ENCODE measurements at regions not wholly inside any gene's neighbourhood (a gene's known extent, or its start where the extent isn't known, plus 50 kb on each side); places are given as distances from the start of the nearest gene placed in this dataset.

GRCh38 chr4:165757451-165757850 is 115.6 kb upstream of the TLL1 start:
- H3K4me1 Mint-ChIP-seq: peaks cover 38% of the 10 kb centered on the region
- TF ChIP-seq SP1 (CRISPR knock-in tag; conservative IDR thresholded peaks at IDR 0.05) (no peak), PRRX2 (CRISPR knock-in tag; IDR thresholded peaks at IDR 0.05) (no peak), RORB (CRISPR knock-in tag; IDR thresholded peaks at IDR 0.05) (no peak), NFYB (CRISPR knock-in tag; conservative IDR thresholded peaks at IDR 0.05; ENCODE audit: low read depth) (no peak), NR3C1 (CRISPR knock-in tag; conservative IDR thresholded peaks at IDR 0.05; ENCODE audit: low read depth) (no peak), FOXK1 (CRISPR knock-in tag; IDR thresholded peaks at IDR 0.05) (no peak)
- TF ChIP-seq, protein P1, sequence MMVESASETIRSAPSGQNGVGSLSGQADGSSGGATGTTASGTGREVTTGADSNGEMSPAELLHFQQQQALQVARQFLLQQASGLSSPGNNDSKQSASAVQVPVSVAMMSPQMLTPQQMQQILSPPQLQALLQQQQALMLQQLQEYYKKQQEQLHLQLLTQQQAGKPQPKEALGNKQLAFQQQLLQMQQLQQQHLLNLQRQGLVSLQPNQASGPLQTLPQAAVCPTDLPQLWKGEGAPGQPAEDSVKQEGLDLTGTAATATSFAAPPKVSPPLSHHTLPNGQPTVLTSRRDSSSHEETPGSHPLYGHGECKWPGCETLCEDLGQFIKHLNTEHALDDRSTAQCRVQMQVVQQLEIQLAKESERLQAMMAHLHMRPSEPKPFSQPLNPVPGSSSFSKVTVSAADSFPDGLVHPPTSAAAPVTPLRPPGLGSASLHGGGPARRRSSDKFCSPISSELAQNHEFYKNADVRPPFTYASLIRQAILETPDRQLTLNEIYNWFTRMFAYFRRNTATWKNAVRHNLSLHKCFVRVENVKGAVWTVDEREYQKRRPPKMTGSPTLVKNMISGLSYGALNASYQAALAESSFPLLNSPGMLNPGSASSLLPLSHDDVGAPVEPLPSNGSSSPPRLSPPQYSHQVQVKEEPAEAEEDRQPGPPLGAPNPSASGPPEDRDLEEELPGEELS (CRISPR knock-in tag; IDR thresholded peaks at IDR 0.05): peak; percentile 20; the same call in 1 of the 2 replicates
- H3K36me3 Mint-ChIP-seq: no peaks in the 10 kb centered on the region
- ATAC-seq (peak; percentile 57), DNase-seq (ENCODE audit: low spot score) (no peak)
- peak overlapping the region; percentile 73 for H3K27ac Mint-ChIP-seq
- ChIA-PET POLR2A (interaction anchor here (0.8 kb wide), 1 partner anchor 9 kb away, joined by 3 read pairs; no protein-coding TSS in a partner anchor), CTCF (no interaction called here)
- peak overlapping the region; percentile 35; the same call in 1 of the 2 replicates for H3K4me3 Mint-ChIP-seq
- no peaks in the 10 kb centered on the region for H3K9me3 Mint-ChIP-seq
- peaks cover 4% of the 10 kb centered on the region for H3K27me3 Mint-ChIP-seq (ENCODE audit: low read depth)

GRCh38 chr4:165758086-165758485 is 115.0 kb upstream of the TLL1 start:
- H3K27ac Mint-ChIP-seq: no peak overlapping the region
- no peak overlapping the region for H3K4me3 Mint-ChIP-seq
- no peak for DNase-seq (ENCODE audit: low spot score)
- no peak for ATAC-seq
- ChIA-PET CTCF (no interaction called here), POLR2A (interaction anchor here (0.8 kb wide), 1 partner anchor 9 kb away, joined by 3 read pairs; no protein-coding TSS in a partner anchor)
- TF ChIP-seq NFYB (CRISPR knock-in tag; conservative IDR thresholded peaks at IDR 0.05; ENCODE audit: low read depth) (no peak), RELA (CRISPR knock-in tag; IDR thresholded peaks at IDR 0.05; ENCODE audit: borderline replicate concordance) (no peak), E2F4 (CRISPR knock-in tag; IDR thresholded peaks at IDR 0.05; ENCODE audit: borderline replicate concordance, low read depth) (no peak), TEAD1 (CRISPR knock-in tag; IDR thresholded peaks at IDR 0.05) (no peak), CREB1 (CRISPR knock-in tag; IDR thresholded peaks at IDR 0.05) (no peak), ZBTB21 (CRISPR knock-in tag; IDR thresholded peaks at IDR 0.05; ENCODE audit: borderline replicate concordance) (no peak), ELF4 (CRISPR knock-in tag; IDR thresholded peaks at IDR 0.05; ENCODE audit: low read depth) (no peak), ATF6 (CRISPR knock-in tag; IDR thresholded peaks at IDR 0.05) (no peak), CREM (CRISPR knock-in tag; IDR thresholded peaks at IDR 0.05) (no peak)
- TF ChIP-seq, protein P2, sequence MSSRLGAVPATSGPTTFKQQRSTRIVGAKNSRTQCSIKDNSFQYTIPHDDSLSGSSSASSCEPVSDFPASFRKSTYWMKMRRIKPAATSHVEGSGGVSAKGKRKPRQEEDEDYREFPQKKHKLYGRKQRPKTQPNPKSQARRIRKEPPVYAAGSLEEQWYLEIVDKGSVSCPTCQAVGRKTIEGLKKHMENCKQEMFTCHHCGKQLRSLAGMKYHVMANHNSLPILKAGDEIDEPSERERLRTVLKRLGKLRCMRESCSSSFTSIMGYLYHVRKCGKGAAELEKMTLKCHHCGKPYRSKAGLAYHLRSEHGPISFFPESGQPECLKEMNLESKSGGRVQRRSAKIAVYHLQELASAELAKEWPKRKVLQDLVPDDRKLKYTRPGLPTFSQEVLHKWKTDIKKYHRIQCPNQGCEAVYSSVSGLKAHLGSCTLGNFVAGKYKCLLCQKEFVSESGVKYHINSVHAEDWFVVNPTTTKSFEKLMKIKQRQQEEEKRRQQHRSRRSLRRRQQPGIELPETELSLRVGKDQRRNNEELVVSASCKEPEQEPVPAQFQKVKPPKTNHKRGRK (CRISPR knock-in tag; IDR thresholded peaks at IDR 0.05; ENCODE audit: borderline replicate concordance): no peak
- TF ChIP-seq, protein P3, sequence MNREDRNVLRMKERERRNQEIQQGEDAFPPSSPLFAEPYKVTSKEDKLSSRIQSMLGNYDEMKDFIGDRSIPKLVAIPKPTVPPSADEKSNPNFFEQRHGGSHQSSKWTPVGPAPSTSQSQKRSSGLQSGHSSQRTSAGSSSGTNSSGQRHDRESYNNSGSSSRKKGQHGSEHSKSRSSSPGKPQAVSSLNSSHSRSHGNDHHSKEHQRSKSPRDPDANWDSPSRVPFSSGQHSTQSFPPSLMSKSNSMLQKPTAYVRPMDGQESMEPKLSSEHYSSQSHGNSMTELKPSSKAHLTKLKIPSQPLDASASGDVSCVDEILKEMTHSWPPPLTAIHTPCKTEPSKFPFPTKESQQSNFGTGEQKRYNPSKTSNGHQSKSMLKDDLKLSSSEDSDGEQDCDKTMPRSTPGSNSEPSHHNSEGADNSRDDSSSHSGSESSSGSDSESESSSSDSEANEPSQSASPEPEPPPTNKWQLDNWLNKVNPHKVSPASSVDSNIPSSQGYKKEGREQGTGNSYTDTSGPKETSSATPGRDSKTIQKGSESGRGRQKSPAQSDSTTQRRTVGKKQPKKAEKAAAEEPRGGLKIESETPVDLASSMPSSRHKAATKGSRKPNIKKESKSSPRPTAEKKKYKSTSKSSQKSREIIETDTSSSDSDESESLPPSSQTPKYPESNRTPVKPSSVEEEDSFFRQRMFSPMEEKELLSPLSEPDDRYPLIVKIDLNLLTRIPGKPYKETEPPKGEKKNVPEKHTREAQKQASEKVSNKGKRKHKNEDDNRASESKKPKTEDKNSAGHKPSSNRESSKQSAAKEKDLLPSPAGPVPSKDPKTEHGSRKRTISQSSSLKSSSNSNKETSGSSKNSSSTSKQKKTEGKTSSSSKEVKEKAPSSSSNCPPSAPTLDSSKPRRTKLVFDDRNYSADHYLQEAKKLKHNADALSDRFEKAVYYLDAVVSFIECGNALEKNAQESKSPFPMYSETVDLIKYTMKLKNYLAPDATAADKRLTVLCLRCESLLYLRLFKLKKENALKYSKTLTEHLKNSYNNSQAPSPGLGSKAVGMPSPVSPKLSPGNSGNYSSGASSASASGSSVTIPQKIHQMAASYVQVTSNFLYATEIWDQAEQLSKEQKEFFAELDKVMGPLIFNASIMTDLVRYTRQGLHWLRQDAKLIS (CRISPR knock-in tag; IDR thresholded peaks at IDR 0.05; ENCODE audit: borderline replicate concordance): no peak
- peaks cover 38% of the 10 kb centered on the region for H3K4me1 Mint-ChIP-seq
- H3K36me3 Mint-ChIP-seq: no peaks in the 10 kb centered on the region
- no peaks in the 10 kb centered on the region; the same call in 1 of the 2 replicates for H3K27me3 Mint-ChIP-seq (ENCODE audit: low read depth)
- no peaks in the 10 kb centered on the region for H3K9me3 Mint-ChIP-seq

All from WTC11 (cell line).